ENCODE measurements at regions not wholly inside any gene's neighbourhood (a gene's known extent, or its start where the extent isn't known, plus 50 kb on each side); places are given as distances from the start of the nearest gene placed in this dataset.

DNA sequence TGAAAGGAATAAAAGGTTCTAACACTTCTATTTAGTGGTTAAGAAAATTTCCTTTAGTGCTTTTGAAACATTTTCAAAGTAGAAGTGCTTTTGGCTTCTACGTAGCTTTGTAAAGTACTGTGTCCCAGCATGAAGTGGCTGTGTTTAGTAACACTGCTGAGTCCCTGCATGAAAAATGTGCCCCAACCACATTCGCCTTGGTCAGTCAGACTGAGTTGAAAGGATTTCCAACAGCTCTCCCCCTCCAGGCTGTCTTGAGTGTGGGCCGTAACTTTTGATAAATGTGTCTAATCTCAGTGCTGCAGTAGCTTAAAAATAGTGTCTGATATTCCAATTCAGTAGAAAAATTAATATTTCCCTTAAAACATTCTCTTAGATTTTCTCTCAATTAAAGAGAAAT, 115.0 kb downstream of the NR1D2 start:
- H3K9me3 Mint-ChIP-seq (ENCODE audit: low read depth, unreplicated experiment): no peaks in the 10 kb centered on the region
- H3K36me3 Mint-ChIP-seq (ENCODE audit: insufficient read depth, unreplicated experiment): no peaks in the 10 kb centered on the region
- H3K4me3 Mint-ChIP-seq (ENCODE audit: low read depth, unreplicated experiment): no peak overlapping the region
- DNase-seq: no peak
- TF ChIP-seq, protein P1, sequence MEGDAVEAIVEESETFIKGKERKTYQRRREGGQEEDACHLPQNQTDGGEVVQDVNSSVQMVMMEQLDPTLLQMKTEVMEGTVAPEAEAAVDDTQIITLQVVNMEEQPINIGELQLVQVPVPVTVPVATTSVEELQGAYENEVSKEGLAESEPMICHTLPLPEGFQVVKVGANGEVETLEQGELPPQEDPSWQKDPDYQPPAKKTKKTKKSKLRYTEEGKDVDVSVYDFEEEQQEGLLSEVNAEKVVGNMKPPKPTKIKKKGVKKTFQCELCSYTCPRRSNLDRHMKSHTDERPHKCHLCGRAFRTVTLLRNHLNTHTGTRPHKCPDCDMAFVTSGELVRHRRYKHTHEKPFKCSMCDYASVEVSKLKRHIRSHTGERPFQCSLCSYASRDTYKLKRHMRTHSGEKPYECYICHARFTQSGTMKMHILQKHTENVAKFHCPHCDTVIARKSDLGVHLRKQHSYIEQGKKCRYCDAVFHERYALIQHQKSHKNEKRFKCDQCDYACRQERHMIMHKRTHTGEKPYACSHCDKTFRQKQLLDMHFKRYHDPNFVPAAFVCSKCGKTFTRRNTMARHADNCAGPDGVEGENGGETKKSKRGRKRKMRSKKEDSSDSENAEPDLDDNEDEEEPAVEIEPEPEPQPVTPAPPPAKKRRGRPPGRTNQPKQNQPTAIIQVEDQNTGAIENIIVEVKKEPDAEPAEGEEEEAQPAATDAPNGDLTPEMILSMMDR (IDR thresholded peaks at IDR 0.05; ENCODE audit: unreplicated experiment): no peak
- no peak overlapping the region for H3K27ac Mint-ChIP-seq (ENCODE audit: unreplicated experiment)
- H3K4me1 Mint-ChIP-seq (ENCODE audit: low read depth, unreplicated experiment): no peaks in the 10 kb centered on the region
- CTCF ChIA-PET: no interaction called here
- BruUV-seq (replicated peaks): no TSS peak
- intact Hi-C loops (cut with micrococcal nuclease; ENCODE audit: unreplicated experiment): loop anchor here (10.0 kb wide), 1 partner anchor 625 kb away; no protein-coding TSS in a partner anchor
- H3K27me3 Mint-ChIP-seq (ENCODE audit: unreplicated experiment): no peaks in the 10 kb centered on the region

- Mint-ChIP-seq H3K9me3 (ENCODE audit: low read depth, unreplicated experiment) (no peaks in the 10 kb centered on the region), H3K27ac (ENCODE audit: unreplicated experiment) (no peak overlapping the region), H3K36me3 (ENCODE audit: insufficient read depth, unreplicated experiment) (no peaks in the 10 kb centered on the region), H3K4me1 (ENCODE audit: low read depth, unreplicated experiment) (no peaks in the 10 kb centered on the region), H3K4me3 (ENCODE audit: low read depth, unreplicated experiment) (no peak overlapping the region), H3K27me3 (ENCODE audit: unreplicated experiment) (no peaks in the 10 kb centered on the region)
- no TSS peak for BruUV-seq (replicated peaks)
- intact Hi-C loops (cut with micrococcal nuclease; ENCODE audit: unreplicated experiment): loop anchor here (10.0 kb wide), 1 partner anchor 622 kb away; no protein-coding TSS in a partner anchor
- CTCF ChIA-PET: no interaction called here
- TF ChIP-seq, protein P1 (IDR thresholded peaks at IDR 0.05; ENCODE audit: unreplicated experiment): no peak
- DNase-seq: no peak
These were observed 117.8 kb downstream of the NR1D2 start for GRCh38 chr3:24062916-24063315.
